Smooth muscle cell (in vitro differentiated cells): ENCODE measurements at regions not wholly inside any gene's neighbourhood (a gene's known extent, or its start where the extent isn't known, plus 50 kb on each side); places are given as distances from the start of the nearest gene placed in this dataset.

ENCODE experiments used
- DNase-seq: peaks from one replicate; lab custom pipeline; 2025; ENCODE audit not compliant: unreplicated experiment; lab: John Stamatoyannopoulos, UW
- H2AFZ ChIP-seq: fragments of 200-600 bp; sonication (generic); 2 replicates; pipeline ENCODE4 v1.6.0; 2016; ENCODE audit warnings: antibody characterized with exemption, low read depth, mild to moderate bottlenecking
- H3F3A ChIP-seq: fragments of 200-600 bp; sonication (generic); 2 replicates; pipeline ENCODE4 v1.6.0; 2017; ENCODE audit warnings: antibody characterized with exemption, low read depth
- H3K27ac ChIP-seq: fragments of 200-600 bp; sonication (generic); 2 replicates; pipeline ENCODE4 v1.5.1; 2016; ENCODE audit warnings: low read depth, mild to moderate bottlenecking
- H3K27me3 ChIP-seq: fragments of 200-600 bp; sonication (generic); 2 replicates; pipeline ENCODE4 v1.6.1; 2016; ENCODE audit warnings: low read depth, mild to moderate bottlenecking
- H3K36me3 ChIP-seq: fragments of 200-600 bp; sonication (generic); 2 replicates; pipeline ENCODE4 v1.5.1; 2016; ENCODE audit warnings: low read depth
- H3K4me1 ChIP-seq: fragments of 200-600 bp; sonication (generic); 2 replicates; pipeline ENCODE4 v1.5.1; 2016; ENCODE audit warnings: low read depth
- H3K4me2 ChIP-seq: fragments of 200-600 bp; sonication (generic); 2 replicates; pipeline ENCODE4 v1.6.0; 2016; ENCODE audit warnings: mild to moderate bottlenecking
- H3K4me3 ChIP-seq: fragments of 200-600 bp; sonication (generic); 2 replicates; pipeline ENCODE4 v1.5.1; 2016; ENCODE audit warnings: mild to moderate bottlenecking
- H3K79me2 ChIP-seq: fragments of 200-600 bp; sonication (generic); 2 replicates; pipeline ENCODE4 v1.6.0; 2016; ENCODE audit warnings: low read depth, mild to moderate bottlenecking
- H3K9ac ChIP-seq: fragments of 200-600 bp; sonication (generic); 2 replicates; pipeline ENCODE4 v1.6.0; 2016; ENCODE audit warnings: low read depth
- H3K9me3 ChIP-seq: fragments of 200-600 bp; sonication (generic); replicated peaks from 2 replicates; pipeline ENCODE4 v1.5.1; 2016; ENCODE audit warnings: low read depth
- H4K20me1 ChIP-seq: fragments of 200-600 bp; sonication (generic); 2 replicates; pipeline ENCODE4 v1.6.0; 2016; ENCODE audit warnings: low read depth
- WGBS: methylation state at CpG from one replicate; pipeline ENCODE4 v1.1.7; 2016; ENCODE audit warnings: low lambda C conversion rate; 5-methylcytosine and 5-hydroxymethylcytosine counted together
- TF ChIP-seq, protein P1 (sequence below): fragments of 200-600 bp; sonication (generic); IDR thresholded peaks from 2 replicates; pipeline ENCODE4 v1.5.1; 2017; ENCODE audit warnings: borderline replicate concordance, mild to moderate bottlenecking, antibody characterized with exemption; ENCODE audit not compliant: insufficient read depth, poor library complexity, severe bottlenecking

DNA sequence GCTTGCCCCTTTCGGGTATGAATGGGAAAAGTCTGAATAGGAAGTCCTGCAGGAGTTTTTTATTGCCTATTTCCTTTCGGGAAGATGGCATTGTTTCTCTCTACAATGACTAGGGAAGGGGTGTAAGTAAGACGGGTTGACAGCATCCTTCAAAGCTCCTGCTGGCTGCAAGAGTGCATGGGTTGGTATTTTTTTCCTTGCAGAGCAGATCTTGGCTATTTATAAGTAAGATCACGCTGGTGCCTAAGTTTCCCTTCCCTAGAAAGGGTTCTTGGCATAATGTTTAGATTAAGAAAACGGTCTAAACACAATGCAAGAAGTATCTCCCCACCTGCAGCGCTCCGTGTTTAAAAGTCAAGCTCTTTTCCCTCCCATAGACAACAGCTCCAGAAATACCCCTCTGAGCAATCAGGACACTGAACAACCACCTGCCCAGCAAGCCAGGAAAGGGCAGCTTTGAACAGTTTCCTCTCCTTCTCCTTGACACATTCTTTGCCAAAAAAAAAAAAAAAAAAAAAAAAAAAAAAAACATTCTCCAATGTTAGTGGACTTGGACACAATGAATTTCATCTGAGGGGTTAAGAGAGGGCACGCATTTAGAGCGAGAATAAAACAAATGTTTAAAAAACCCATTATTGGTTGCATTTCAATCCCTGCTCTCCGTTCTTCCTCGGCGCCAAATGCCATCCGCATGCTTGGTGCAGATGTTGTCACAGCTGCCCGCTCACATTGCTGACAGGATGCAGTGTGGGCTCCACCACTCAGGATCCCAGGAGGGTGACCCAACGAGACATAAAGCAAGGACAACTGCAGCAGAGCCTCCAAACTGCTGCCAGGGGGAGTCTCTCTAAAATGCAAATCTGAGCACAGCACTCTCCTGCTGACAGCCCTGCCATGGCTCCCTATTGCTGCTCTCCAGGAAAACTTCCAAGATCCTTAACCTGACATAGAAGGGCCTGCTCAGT lies 427.4 kb upstream of the MGMT start:
- H3K27ac ChIP-seq = no peak overlapping the region
- H3K4me2 ChIP-seq = no peak overlapping the region
- no peak overlapping the region for H2AFZ ChIP-seq
- H3K9ac ChIP-seq = no peak overlapping the region
- no peaks in the 10 kb centered on the region for H4K20me1 ChIP-seq
- peaks cover 10% of the 10 kb centered on the region for H3K4me1 ChIP-seq
- no peaks in the 10 kb centered on the region for H3K36me3 ChIP-seq
- H3F3A ChIP-seq = no peaks in the 10 kb centered on the region
- no peaks in the 10 kb centered on the region for H3K9me3 ChIP-seq
- H3K4me3 ChIP-seq = no peak overlapping the region
- TF ChIP-seq, protein P1, sequence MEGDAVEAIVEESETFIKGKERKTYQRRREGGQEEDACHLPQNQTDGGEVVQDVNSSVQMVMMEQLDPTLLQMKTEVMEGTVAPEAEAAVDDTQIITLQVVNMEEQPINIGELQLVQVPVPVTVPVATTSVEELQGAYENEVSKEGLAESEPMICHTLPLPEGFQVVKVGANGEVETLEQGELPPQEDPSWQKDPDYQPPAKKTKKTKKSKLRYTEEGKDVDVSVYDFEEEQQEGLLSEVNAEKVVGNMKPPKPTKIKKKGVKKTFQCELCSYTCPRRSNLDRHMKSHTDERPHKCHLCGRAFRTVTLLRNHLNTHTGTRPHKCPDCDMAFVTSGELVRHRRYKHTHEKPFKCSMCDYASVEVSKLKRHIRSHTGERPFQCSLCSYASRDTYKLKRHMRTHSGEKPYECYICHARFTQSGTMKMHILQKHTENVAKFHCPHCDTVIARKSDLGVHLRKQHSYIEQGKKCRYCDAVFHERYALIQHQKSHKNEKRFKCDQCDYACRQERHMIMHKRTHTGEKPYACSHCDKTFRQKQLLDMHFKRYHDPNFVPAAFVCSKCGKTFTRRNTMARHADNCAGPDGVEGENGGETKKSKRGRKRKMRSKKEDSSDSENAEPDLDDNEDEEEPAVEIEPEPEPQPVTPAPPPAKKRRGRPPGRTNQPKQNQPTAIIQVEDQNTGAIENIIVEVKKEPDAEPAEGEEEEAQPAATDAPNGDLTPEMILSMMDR = no peak
- H3K27me3 ChIP-seq = peaks cover 9% of the 10 kb centered on the region
- WGBS = 74% methylated on average over 15 of the region's 15 CpGs
- DNase-seq = no peak
- no peaks in the 10 kb centered on the region for H3K79me2 ChIP-seq

DNA sequence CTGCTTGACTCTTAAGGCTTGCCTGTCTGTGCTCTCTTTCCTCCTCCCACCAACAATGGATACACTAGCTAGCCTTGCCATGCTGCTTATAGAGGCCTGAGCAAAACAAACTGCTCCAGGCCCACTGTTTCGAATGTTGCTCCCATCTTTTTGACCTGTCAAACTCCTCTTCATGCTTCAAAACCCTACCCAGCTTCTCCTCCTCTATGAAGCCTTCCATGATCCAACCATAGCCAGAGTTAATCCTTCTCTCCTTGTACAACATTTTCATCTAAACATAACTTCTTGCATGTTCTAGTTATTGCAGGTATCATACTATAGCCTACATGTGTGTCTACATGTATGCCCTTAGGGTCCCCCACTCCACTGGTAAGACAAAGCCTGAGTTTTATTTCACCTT lies 426.7 kb upstream of the MGMT start:
- H3K27me3 ChIP-seq = peaks cover 9% of the 10 kb centered on the region
- no peaks in the 10 kb centered on the region for H3K36me3 ChIP-seq
- no peaks in the 10 kb centered on the region for H4K20me1 ChIP-seq
- DNase-seq = no peak
- H3K9ac ChIP-seq = no peak overlapping the region
- no peak overlapping the region for H3K4me3 ChIP-seq
- peaks cover 10% of the 10 kb centered on the region for H3K4me1 ChIP-seq
- no peaks in the 10 kb centered on the region for H3K79me2 ChIP-seq
- H2AFZ ChIP-seq = no peak overlapping the region
- no peaks in the 10 kb centered on the region for H3F3A ChIP-seq
- WGBS = 67% methylated on average over 1 of the region's 1 CpG
- H3K9me3 ChIP-seq = no peaks in the 10 kb centered on the region
- H3K4me2 ChIP-seq = no peak overlapping the region
- H3K27ac ChIP-seq = no peak overlapping the region
- TF ChIP-seq, protein P1 = no peak

DNA sequence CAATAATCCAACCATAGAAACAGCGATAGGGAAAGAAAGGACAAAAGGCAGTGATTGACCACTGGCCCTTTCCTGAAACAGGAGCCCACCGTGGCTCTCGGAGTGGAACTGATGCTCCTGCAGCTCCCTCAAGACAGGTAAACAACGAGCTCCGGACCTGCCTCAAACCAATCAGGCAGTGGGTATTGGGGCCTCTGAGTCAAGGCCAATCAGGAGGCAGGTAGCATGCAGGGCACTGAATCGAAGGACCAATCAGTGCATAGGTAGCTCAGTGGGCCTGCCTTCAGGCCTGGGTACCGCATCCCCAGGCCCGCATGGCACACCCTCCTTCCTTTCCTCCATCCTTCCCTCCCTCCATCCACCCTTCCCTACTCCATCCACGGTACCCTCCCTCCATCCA lies 425.1 kb upstream of the MGMT start:
- Histone ChIP-seq H3K27me3 (peaks cover 9% of the 10 kb centered on the region), H3F3A (no peaks in the 10 kb centered on the region), H3K27ac (no peak overlapping the region), H3K4me1 (peaks cover 10% of the 10 kb centered on the region), H3K4me3 (no peak overlapping the region), H4K20me1 (no peaks in the 10 kb centered on the region), H3K9ac (no peak overlapping the region), H3K36me3 (no peaks in the 10 kb centered on the region), H3K79me2 (no peaks in the 10 kb centered on the region), H3K9me3 (no peaks in the 10 kb centered on the region), H2AFZ (no peak overlapping the region), H3K4me2 (no peak overlapping the region)
- 95% methylated on average over 8 of the region's 9 CpGs for WGBS
- TF ChIP-seq, protein P1 = no peak
- DNase-seq = no peak
